ENCODE measurements at regions not wholly inside any gene's neighbourhood (a gene's known extent, or its start where the extent isn't known, plus 50 kb on each side); places are given as distances from the start of the nearest gene placed in this dataset.

DNA sequence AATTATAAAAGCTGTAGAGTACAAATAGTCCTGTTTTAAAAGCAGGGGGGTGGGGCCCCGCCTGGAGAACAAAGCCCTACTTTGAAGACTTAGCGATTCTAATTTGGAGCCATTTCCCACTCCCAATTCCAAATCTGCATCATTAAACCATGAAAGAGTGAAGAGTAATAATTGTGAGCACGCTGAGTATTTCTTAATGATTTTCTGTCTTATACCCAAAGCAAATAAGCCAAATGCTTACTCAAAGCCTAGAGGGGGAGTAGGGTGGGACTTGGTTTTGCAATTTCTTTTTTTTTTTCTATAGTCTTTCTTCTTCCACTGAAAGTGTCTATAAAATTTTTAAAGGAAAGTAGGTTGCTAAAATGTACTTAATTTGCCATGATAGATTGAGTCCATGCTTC is 470.1 kb downstream of the TOX3 start:
- TF ChIP-seq REST (IDR thresholded peaks at IDR 0.05; ENCODE audit: low read depth), result no peak
- TF ChIP-seq RAD21 (IDR thresholded peaks at IDR 0.05; ENCODE audit: low read depth), result no peak
- TF ChIP-seq FOXM1 (IDR thresholded peaks at IDR 0.05; ENCODE audit: borderline replicate concordance, low read depth), result no peak
- TF ChIP-seq CREB1 (IDR thresholded peaks at IDR 0.05; ENCODE audit: low read depth), result no peak
- TF ChIP-seq YY1 (IDR thresholded peaks at IDR 0.05; ENCODE audit: low read depth), result no peak
- no peak for TF ChIP-seq ZBTB7A (IDR thresholded peaks at IDR 0.05; ENCODE audit: low read depth)
- no peak for TF ChIP-seq TAF1 (IDR thresholded peaks at IDR 0.05; ENCODE audit: low read depth)
- no peak for TF ChIP-seq TCF12 (IDR thresholded peaks at IDR 0.05; ENCODE audit: low read depth)
- no peak for TF ChIP-seq EGR1 (IDR thresholded peaks at IDR 0.05)
- TF ChIP-seq MAX (IDR thresholded peaks at IDR 0.05), result no peak
